Mesodermal cell (in vitro differentiated cells): ENCODE measurements at regions not wholly inside any gene's neighbourhood (a gene's known extent, or its start where the extent isn't known, plus 50 kb on each side); places are given as distances from the start of the nearest gene placed in this dataset.

Experiments used
- H3K27ac ChIP-seq: 2 replicates; pipeline ENCODE4 v1.7.0; 2013; ENCODE audit warnings: mild to moderate bottlenecking, low read depth, low read length, moderate library complexity; ENCODE audit not compliant: severe bottlenecking
- H3K36me3 ChIP-seq: 2 replicates; pipeline ENCODE4 v1.7.1; 2013; ENCODE audit warnings: mild to moderate bottlenecking, low read length, moderate library complexity; ENCODE audit not compliant: control insufficient read depth, insufficient read depth
- H3K4me1 ChIP-seq: one replicate; pipeline ENCODE4 v1.7.1; 2013; ENCODE audit warnings: mild to moderate bottlenecking, low read length; ENCODE audit not compliant: insufficient read depth, control insufficient read depth, poor library complexity, severe bottlenecking
- H3K4me3 ChIP-seq: 2 replicates; pipeline ENCODE4 v1.7.0; 2013; ENCODE audit warnings: low read length, control low read depth, mild to moderate bottlenecking; ENCODE audit not compliant: insufficient read depth, poor library complexity, severe bottlenecking; ENCODE audit errors: extremely low read depth
- H3K9me3 ChIP-seq: 2 replicates; pipeline ENCODE4 v1.7.1; 2013; ENCODE audit warnings: mild to moderate bottlenecking, low read length, moderate library complexity; ENCODE audit not compliant: control insufficient read depth
- WGBS, 2 experiments: methylation state at CpG; one replicate each; pipeline ENCODE4 v1.1.5; 2013; ENCODE audit warnings: missing lambda C conversion rate in 2 of 2; ENCODE audit not compliant: insufficient coverage in 2 of 2; 5-methylcytosine and 5-hydroxymethylcytosine counted together

- WGBS, 2 experiments, result no CpG with 5 or more reads among the region's 6 CpGs
Observed at GRCh38 chr15:47586653-47587224, 130.6 kb upstream of the SEMA6D start.

GRCh38 chr15:47587940-47588802 is 129.1 kb upstream of the SEMA6D start:
- 75 to 90% methylated on average over 3 to 4 of the region's 6 CpGs for whole genome bisulfite sequencing, 2 experiments

More at GRCh38 chr15:47586653-47587224, 130.6 kb upstream of the SEMA6D start:
- Histone ChIP-seq H3K4me1 (peaks cover 12% of the 10 kb centered on the region), H3K9me3 (no peaks in the 10 kb centered on the region), H3K4me3 (no peak overlapping the region), H3K36me3 (no peaks in the 10 kb centered on the region), H3K27ac (no peak overlapping the region)

GRCh38 chr15:47588958-47589357 is 128.3 kb upstream of the SEMA6D start:
- H3K4me3 ChIP-seq, result no peak overlapping the region
- H3K9me3 ChIP-seq, result no peaks in the 10 kb centered on the region
- H3K4me1 ChIP-seq, result peaks cover 12% of the 10 kb centered on the region
- H3K36me3 ChIP-seq, result no peaks in the 10 kb centered on the region
- WGBS, 2 experiments, result 88 to 97% methylated on average over 4 to 6 of the region's 6 CpGs
- peak overlapping the region; percentile 84 for H3K27ac ChIP-seq

More at GRCh38 chr15:47587940-47588802, 129.1 kb upstream of the SEMA6D start:
- no peaks in the 10 kb centered on the region for H3K9me3 ChIP-seq
- H3K4me3 ChIP-seq, result no peak overlapping the region
- H3K27ac ChIP-seq, result peak overlapping the region; percentile 84
- H3K4me1 ChIP-seq, result peaks cover 12% of the 10 kb centered on the region
- no peaks in the 10 kb centered on the region for H3K36me3 ChIP-seq

- no peaks in the 10 kb centered on the region for H3K36me3 ChIP-seq
- WGBS, 2 experiments, result 85 to 94% methylated on average over 2 of the region's 3 CpGs
- H3K4me1 ChIP-seq, result peaks cover 17% of the 10 kb centered on the region
- no peaks in the 10 kb centered on the region for H3K9me3 ChIP-seq
- no peak overlapping the region for H3K27ac ChIP-seq
- H3K4me3 ChIP-seq, result no peak overlapping the region
Observed at GRCh38 chr15:47598996-47599395, 118.3 kb upstream of the SEMA6D start.

- WGBS, 2 experiments, result 60% methylated on average over 1 of the region's 2 CpGs; no CpG with 5 or more reads in 1 of the 2 experiments
- no peaks in the 10 kb centered on the region for H3K9me3 ChIP-seq
- no peak overlapping the region for H3K4me3 ChIP-seq
- peaks cover 17% of the 10 kb centered on the region for H3K4me1 ChIP-seq
- peak overlapping the region; percentile 23 for H3K27ac ChIP-seq
- H3K36me3 ChIP-seq, result no peaks in the 10 kb centered on the region
Observed at GRCh38 chr15:47599806-47600205, 117.5 kb upstream of the SEMA6D start.

GRCh38 chr15:47602121-47602520 is 115.2 kb upstream of the SEMA6D start:
- no peak overlapping the region for H3K27ac ChIP-seq
- WGBS, 2 experiments, result no CpG with 5 or more reads among the region's 1 CpG
- no peak overlapping the region for H3K4me3 ChIP-seq
- H3K9me3 ChIP-seq, result no peaks in the 10 kb centered on the region
- H3K36me3 ChIP-seq, result no peaks in the 10 kb centered on the region
- H3K4me1 ChIP-seq, result peaks cover 17% of the 10 kb centered on the region

- Histone ChIP-seq H3K4me1 (peaks cover 17% of the 10 kb centered on the region), H3K36me3 (no peaks in the 10 kb centered on the region), H3K4me3 (no peak overlapping the region), H3K9me3 (no peaks in the 10 kb centered on the region), H3K27ac (no peak overlapping the region)
- 90% methylated on average over 2 of the region's 2 CpGs; no CpG with 5 or more reads in 1 of the 2 experiments for WGBS, 2 experiments
Observed at GRCh38 chr15:47603026-47603425, 114.3 kb upstream of the SEMA6D start.

- Histone ChIP-seq H3K27ac (no peak overlapping the region), H3K4me1 (no peaks in the 10 kb centered on the region), H3K9me3 (no peaks in the 10 kb centered on the region), H3K36me3 (no peaks in the 10 kb centered on the region), H3K4me3 (no peak overlapping the region)
Observed at GRCh38 chr15:47607695-47608094, 109.6 kb upstream of the SEMA6D start.

- Histone ChIP-seq H3K36me3 (no peaks in the 10 kb centered on the region), H3K4me1 (no peaks in the 10 kb centered on the region), H3K9me3 (no peaks in the 10 kb centered on the region), H3K4me3 (no peak overlapping the region), H3K27ac (peak overlapping the region; percentile 7)
- 60 to 100% methylated on average over 1 to 2 of the region's 2 CpGs for whole genome bisulfite sequencing, 2 experiments
Observed at GRCh38 chr15:47609693-47610092, 107.6 kb upstream of the SEMA6D start.

- H3K27ac ChIP-seq, result no peak overlapping the region
- no peaks in the 10 kb centered on the region for H3K9me3 ChIP-seq
- H3K4me3 ChIP-seq, result no peak overlapping the region
- H3K36me3 ChIP-seq, result no peaks in the 10 kb centered on the region
- 90% methylated on average over 1 of the region's 2 CpGs for WGBS, 2 experiments
- H3K4me1 ChIP-seq, result no peaks in the 10 kb centered on the region
Observed at GRCh38 chr15:47610736-47611135, 106.6 kb upstream of the SEMA6D start.
